Breast epithelium (tissue), 4 donors: ENCODE measurements at regions not wholly inside any gene's neighbourhood (a gene's known extent, or its start where the extent isn't known, plus 50 kb on each side); places are given as distances from the start of the nearest gene placed in this dataset.

Experiments
- DNase-seq, 2 donors: peaks; one replicate each; pipeline ENCODE4 v3.0.0-alpha.2; 2019; ENCODE audit warnings: low spot score in 2 of 2
- H3K27ac ChIP-seq, 2 donors: fragments of 200-600 bp; sonication (generic) in 1 of 2; one replicate each; pipeline ENCODE4 v1.5.1; 2016 to 2019; ENCODE audit warnings: mild to moderate bottlenecking in 1 of 2
- H3K27me3 ChIP-seq, 2 donors: fragments of 200-600 bp; sonication (generic) in 1 of 2; one replicate each; pipeline versions ENCODE4 v1.5.1 to v1.6.0; 2017 to 2019; ENCODE audit warnings: control low read depth in 1 of 2, mild to moderate bottlenecking in 1 of 2
- H3K36me3 ChIP-seq: fragments of 200-600 bp; one replicate; pipeline ENCODE4 v1.5.1; 2019
- H3K4me1 ChIP-seq, 2 donors: fragments of 200-600 bp; sonication (generic); one replicate each; pipeline ENCODE4 v1.5.1; 2016 to 2019; ENCODE audit warnings: control low read depth in 1 of 2
- H3K4me3 ChIP-seq, 3 donors: fragments of 200-600 bp; sonication (generic); 1 replicate in 2 of 3; 2 replicates in 1 of 3; pipeline ENCODE4 v1.5.1; 2016 to 2019; ENCODE audit warnings: mild to moderate bottlenecking in 3 of 3, moderate library complexity in 2 of 3
- H3K9me3 ChIP-seq, 2 donors: fragments of 200-600 bp; sonication (generic) in 1 of 2; one replicate each; pipeline ENCODE4 v1.5.1; 2016 to 2019; ENCODE audit warnings: control low read depth in 1 of 2
- POLR2A ChIP-seq: fragments of 450-650 bp; IDR thresholded peaks from one replicate; pipeline ENCODE4 v1.6.1; 2016; ENCODE audit warnings: antibody characterized with exemption, mild to moderate bottlenecking, moderate library complexity
- POLR2AphosphoS5 ChIP-seq, 3 donors: sonication (generic); formaldehyde crosslinking; IDR thresholded peaks; one replicate each; pipeline ENCODE4 v1.6.1; 2017; ENCODE audit warnings: antibody characterized with exemption in 3 of 3
- intact Hi-C: fragments of 100-400 bp; cut with DNase I; formaldehyde crosslinking; loops from one replicate; pipeline ENCODE4 v1.15.1; 2023; ENCODE audit warnings: low total_unique reads
- TF ChIP-seq, protein P1 (sequence below), 3 donors: fragments of 450-650 bp; IDR thresholded peaks; one replicate each; pipeline ENCODE4 v1.5.1; 2016 to 2017; ENCODE audit warnings: antibody characterized with exemption in 3 of 3, mild to moderate bottlenecking in 3 of 3, moderate library complexity in 3 of 3

DNA sequence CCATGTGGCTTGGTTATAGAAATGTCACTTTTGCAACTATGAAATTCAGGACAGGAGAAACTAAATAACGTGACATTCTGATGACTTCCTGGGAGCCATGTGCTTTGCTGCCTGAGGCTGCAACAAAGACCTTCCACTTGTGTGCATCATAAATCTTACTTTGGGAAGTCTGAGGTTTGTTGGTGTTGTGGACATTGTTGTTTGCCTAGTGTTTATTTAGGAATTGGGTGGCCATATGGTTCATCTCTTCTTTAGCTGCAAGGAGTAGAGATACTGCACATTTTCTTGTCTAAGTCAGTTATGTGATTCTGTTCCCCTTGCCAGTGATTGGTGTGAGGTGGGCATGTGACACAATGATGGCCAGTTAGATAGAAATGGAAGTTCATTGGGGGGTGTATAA is 167.3 kb upstream of the SSTR1 start:
- Histone ChIP-seq H3K36me3 (no peaks in the 10 kb centered on the region), H3K4me3 (no peak overlapping the region), H3K27ac (no peak overlapping the region), H3K4me1 (no peaks in the 10 kb centered on the region), H3K9me3 (no peaks in the 10 kb centered on the region), H3K27me3 (no peaks in the 10 kb centered on the region)
- DNase-seq = no peak
- no peak for TF ChIP-seq POLR2A
- TF ChIP-seq, protein P1, sequence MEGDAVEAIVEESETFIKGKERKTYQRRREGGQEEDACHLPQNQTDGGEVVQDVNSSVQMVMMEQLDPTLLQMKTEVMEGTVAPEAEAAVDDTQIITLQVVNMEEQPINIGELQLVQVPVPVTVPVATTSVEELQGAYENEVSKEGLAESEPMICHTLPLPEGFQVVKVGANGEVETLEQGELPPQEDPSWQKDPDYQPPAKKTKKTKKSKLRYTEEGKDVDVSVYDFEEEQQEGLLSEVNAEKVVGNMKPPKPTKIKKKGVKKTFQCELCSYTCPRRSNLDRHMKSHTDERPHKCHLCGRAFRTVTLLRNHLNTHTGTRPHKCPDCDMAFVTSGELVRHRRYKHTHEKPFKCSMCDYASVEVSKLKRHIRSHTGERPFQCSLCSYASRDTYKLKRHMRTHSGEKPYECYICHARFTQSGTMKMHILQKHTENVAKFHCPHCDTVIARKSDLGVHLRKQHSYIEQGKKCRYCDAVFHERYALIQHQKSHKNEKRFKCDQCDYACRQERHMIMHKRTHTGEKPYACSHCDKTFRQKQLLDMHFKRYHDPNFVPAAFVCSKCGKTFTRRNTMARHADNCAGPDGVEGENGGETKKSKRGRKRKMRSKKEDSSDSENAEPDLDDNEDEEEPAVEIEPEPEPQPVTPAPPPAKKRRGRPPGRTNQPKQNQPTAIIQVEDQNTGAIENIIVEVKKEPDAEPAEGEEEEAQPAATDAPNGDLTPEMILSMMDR (IDR thresholded peaks at IDR 0.05) = no peak
- no peak for TF ChIP-seq POLR2AphosphoS5 (IDR thresholded peaks at IDR 0.05)
- intact Hi-C loops = no loop called here

DNA sequence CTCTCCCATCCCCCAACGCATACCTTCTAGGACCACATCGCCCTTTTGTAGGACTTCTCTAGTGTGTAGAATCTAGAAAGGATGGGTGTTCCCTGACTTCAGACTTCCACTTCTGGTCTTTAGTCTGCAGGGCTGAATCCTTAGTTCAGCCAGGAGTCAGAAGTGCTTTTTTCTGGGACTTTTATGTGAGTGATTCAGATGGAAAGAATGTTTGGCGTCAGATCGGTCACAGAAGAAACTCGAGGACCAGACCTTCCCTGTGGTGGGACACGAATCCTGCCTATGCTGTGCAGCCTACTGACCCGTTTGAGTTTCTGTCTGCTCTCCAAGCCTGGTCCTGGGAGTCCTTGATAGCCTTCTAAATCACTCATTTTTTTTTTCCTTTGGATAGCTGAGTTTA is 165.4 kb upstream of the SSTR1 start:
- H3K9me3 ChIP-seq = no peaks in the 10 kb centered on the region
- H3K36me3 ChIP-seq = no peaks in the 10 kb centered on the region
- no peak overlapping the region for H3K27ac ChIP-seq
- no peak for DNase-seq
- H3K4me1 ChIP-seq = no peaks in the 10 kb centered on the region
- H3K4me3 ChIP-seq = no peak overlapping the region
- TF ChIP-seq, protein P1 (IDR thresholded peaks at IDR 0.05) = no peak
- TF ChIP-seq POLR2A (no peak), POLR2AphosphoS5 (IDR thresholded peaks at IDR 0.05) (no peak)
- no peaks in the 10 kb centered on the region for H3K27me3 ChIP-seq
- intact Hi-C loops = no loop called here

GRCh38 chr14:38044710-38045109 is 163.0 kb upstream of the SSTR1 start:
- H3K27me3 ChIP-seq = no peaks in the 10 kb centered on the region
- H3K4me1 ChIP-seq = no peaks in the 10 kb centered on the region
- no peaks in the 10 kb centered on the region for H3K36me3 ChIP-seq
- H3K27ac ChIP-seq = no peak overlapping the region
- H3K4me3 ChIP-seq = no peak overlapping the region
- H3K9me3 ChIP-seq = no peaks in the 10 kb centered on the region
- no peak for DNase-seq
- intact Hi-C loops = no loop called here
- TF ChIP-seq, protein P1 (IDR thresholded peaks at IDR 0.05) = no peak
- TF ChIP-seq POLR2A (no peak), POLR2AphosphoS5 (IDR thresholded peaks at IDR 0.05) (no peak)

DNA sequence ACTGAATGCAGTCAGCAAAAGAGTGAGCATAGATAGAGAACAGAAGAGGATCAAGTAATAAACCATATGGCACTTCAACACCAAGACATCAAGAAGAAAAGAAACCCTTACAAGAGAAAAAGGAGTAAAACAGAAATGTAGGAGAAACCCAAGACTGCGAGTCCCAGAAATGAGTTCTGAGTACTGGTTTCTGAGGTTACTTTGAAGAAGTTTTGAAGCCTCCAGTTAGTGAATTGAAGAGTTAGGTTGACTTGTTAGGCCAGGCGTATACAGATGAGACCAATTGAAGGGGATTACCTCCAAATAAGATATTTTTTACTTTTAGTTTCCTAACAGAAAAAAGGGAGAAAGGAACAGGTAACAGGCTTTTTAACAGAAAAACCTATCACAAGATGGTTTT is 162.2 kb upstream of the SSTR1 start:
- no peak for DNase-seq
- no peaks in the 10 kb centered on the region for H3K27me3 ChIP-seq
- no peaks in the 10 kb centered on the region for H3K4me1 ChIP-seq
- H3K4me3 ChIP-seq = no peak overlapping the region
- no peaks in the 10 kb centered on the region for H3K36me3 ChIP-seq
- TF ChIP-seq, protein P1 (IDR thresholded peaks at IDR 0.05) = no peak
- no peak for TF ChIP-seq POLR2AphosphoS5 (IDR thresholded peaks at IDR 0.05)
- TF ChIP-seq POLR2A = no peak
- H3K27ac ChIP-seq = no peak overlapping the region
- H3K9me3 ChIP-seq = no peaks in the 10 kb centered on the region
- intact Hi-C loops = no loop called here

DNA sequence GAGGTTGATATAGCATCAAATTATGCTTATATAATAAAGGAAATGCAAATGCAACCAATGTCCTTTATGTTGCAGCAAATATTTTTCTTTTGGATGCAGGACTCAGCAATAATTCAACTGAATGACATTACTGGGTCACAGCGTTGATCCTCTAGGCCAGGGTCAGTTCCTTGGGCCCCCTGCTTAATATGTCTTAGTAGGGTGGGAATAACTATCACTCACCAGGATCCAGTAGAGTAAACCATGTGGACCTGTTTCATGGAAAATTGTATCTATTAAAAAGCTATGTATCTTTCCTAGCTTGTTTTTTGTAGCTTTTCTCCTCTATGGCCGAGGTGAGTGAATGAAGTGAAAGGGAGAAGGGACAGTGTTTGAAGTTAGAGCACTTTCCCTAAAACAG is 161.5 kb upstream of the SSTR1 start:
- H3K9me3 ChIP-seq = no peaks in the 10 kb centered on the region
- no peak overlapping the region for H3K27ac ChIP-seq
- H3K27me3 ChIP-seq = no peaks in the 10 kb centered on the region
- H3K4me3 ChIP-seq = no peak overlapping the region
- DNase-seq = no peak
- no peak for TF ChIP-seq POLR2A
- TF ChIP-seq, protein P1 (IDR thresholded peaks at IDR 0.05) = no peak
- no peak for TF ChIP-seq POLR2AphosphoS5 (IDR thresholded peaks at IDR 0.05)
- H3K36me3 ChIP-seq = no peaks in the 10 kb centered on the region
- no peaks in the 10 kb centered on the region for H3K4me1 ChIP-seq
- intact Hi-C loops = no loop called here
